Activated effector memory CD4-positive, alpha-beta T cell treated with anti-CD3 and anti-CD28 coated beads, Interleukin-2, amount 50 U/mL, for 16 hours (primary cell): ENCODE measurements at regions not wholly inside any gene's neighbourhood (a gene's known extent, or its start where the extent isn't known, plus 50 kb on each side); places are given as distances from the start of the nearest gene placed in this dataset.

ENCODE experiments used
- DNase-seq: peaks from one replicate; pipeline ENCODE4 v3.0.0-alpha.2; 2020

GRCh38 chr4:14752341-14753046 is 249.8 kb upstream of the CPEB2 start:
- DNase-seq, result no peak

- DNase-seq, result no peak
Observed at GRCh38 chr4:14767142-14767541, 235.1 kb upstream of the CPEB2 start.

GRCh38 chr4:14768449-14768848 is 233.8 kb upstream of the CPEB2 start:
- no peak for DNase-seq

- DNase-seq, result no peak
Observed at GRCh38 chr4:14769993-14770392, 232.3 kb upstream of the CPEB2 start.

- DNase-seq, result no peak
Observed at GRCh38 chr4:14771094-14771493, 231.2 kb upstream of the CPEB2 start.

- DNase-seq, result no peak
Observed at GRCh38 chr4:14771504-14772175, 230.6 kb upstream of the CPEB2 start.

- no peak for DNase-seq
Observed at GRCh38 chr4:14772388-14772787, 229.9 kb upstream of the CPEB2 start.

- DNase-seq, result peak; percentile 68
Observed at GRCh38 chr4:14783011-14783877, 219.0 kb upstream of the CPEB2 start.

- no peak for DNase-seq
Observed at GRCh38 chr4:14787221-14787620, 215.1 kb upstream of the CPEB2 start.

- DNase-seq, result no peak
Observed at GRCh38 chr4:14787894-14788293, 214.4 kb upstream of the CPEB2 start.

GRCh38 chr4:14790494-14790893 is 211.8 kb upstream of the CPEB2 start:
- no peak for DNase-seq

- DNase-seq, result no peak
Observed at GRCh38 chr4:14792702-14793227, 209.5 kb upstream of the CPEB2 start.

GRCh38 chr4:14800977-14801376 is 201.3 kb upstream of the CPEB2 start:
- DNase-seq, result no peak

- DNase-seq, result no peak
Observed at GRCh38 chr4:14802596-14802995, 199.7 kb upstream of the CPEB2 start.

- DNase-seq, result no peak
Observed at GRCh38 chr4:14807856-14808255, 194.4 kb upstream of the CPEB2 start.

GRCh38 chr4:14809203-14809602 is 193.1 kb upstream of the CPEB2 start:
- DNase-seq, result no peak

GRCh38 chr4:14810121-14810520 is 192.2 kb upstream of the CPEB2 start:
- DNase-seq, result no peak

GRCh38 chr4:14810568-14810967 is 191.7 kb upstream of the CPEB2 start:
- no peak for DNase-seq

GRCh38 chr4:14812101-14812500 is 190.2 kb upstream of the CPEB2 start:
- no peak for DNase-seq

- DNase-seq, result no peak
Observed at GRCh38 chr4:14816623-14817261, 185.5 kb upstream of the CPEB2 start.

GRCh38 chr4:14824189-14824588 is 178.1 kb upstream of the CPEB2 start:
- no peak for DNase-seq

- DNase-seq, result no peak
Observed at GRCh38 chr4:14827111-14827510, 175.2 kb upstream of the CPEB2 start.

GRCh38 chr4:14829795-14830194 is 172.5 kb upstream of the CPEB2 start:
- no peak for DNase-seq
